ENCODE measurements at regions not wholly inside any gene's neighbourhood (a gene's known extent, or its start where the extent isn't known, plus 50 kb on each side); places are given as distances from the start of the nearest gene placed in this dataset.

DNA sequence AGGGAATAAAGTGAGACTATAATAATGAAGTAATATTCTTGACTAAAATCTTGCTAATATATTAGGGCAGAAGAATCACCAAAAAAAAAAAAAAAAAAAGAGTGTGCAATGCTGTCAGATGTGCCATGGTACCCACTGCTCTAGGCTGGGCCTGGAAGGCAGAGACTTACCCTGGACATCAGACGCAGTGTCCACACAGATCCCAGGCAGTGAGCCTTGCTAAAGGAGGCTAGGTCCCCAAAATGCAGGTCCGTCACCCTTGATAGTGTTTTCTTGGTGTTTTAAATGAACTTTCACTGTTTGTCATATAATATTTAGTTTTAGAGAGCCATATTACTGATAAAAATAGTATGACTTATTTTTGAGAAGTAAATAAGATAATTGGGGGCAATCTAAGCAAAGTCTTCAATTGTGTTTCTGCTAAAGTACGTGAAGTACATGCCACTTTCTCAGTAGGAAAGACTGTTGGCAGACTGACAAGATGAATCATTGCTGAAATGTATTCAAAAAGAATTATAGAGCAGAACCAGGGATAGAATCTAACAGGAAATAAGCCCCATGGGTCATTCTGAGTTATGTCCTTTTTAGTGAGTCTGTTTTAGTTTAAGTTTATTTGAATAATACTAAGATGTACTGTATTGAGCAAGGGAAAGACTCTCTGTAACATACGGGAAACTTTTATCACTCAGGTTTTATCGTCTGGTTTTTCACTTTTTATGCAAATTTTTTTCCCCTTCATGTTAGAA, 74.6 kb upstream of the PDC start:
- no peak for TF ChIP-seq EP300 (IDR thresholded peaks at IDR 0.05)
- TF ChIP-seq, protein P1, sequence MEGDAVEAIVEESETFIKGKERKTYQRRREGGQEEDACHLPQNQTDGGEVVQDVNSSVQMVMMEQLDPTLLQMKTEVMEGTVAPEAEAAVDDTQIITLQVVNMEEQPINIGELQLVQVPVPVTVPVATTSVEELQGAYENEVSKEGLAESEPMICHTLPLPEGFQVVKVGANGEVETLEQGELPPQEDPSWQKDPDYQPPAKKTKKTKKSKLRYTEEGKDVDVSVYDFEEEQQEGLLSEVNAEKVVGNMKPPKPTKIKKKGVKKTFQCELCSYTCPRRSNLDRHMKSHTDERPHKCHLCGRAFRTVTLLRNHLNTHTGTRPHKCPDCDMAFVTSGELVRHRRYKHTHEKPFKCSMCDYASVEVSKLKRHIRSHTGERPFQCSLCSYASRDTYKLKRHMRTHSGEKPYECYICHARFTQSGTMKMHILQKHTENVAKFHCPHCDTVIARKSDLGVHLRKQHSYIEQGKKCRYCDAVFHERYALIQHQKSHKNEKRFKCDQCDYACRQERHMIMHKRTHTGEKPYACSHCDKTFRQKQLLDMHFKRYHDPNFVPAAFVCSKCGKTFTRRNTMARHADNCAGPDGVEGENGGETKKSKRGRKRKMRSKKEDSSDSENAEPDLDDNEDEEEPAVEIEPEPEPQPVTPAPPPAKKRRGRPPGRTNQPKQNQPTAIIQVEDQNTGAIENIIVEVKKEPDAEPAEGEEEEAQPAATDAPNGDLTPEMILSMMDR (IDR thresholded peaks at IDR 0.05): no peak
- TF ChIP-seq POLR2A (IDR thresholded peaks at IDR 0.05): no peak
- no peak for TF ChIP-seq POLR2AphosphoS5 (IDR thresholded peaks at IDR 0.05)
- H3K27ac ChIP-seq: no peak overlapping the region
- no peaks in the 10 kb centered on the region for H3K36me3 ChIP-seq
- WGBS, 2 donors: 67% methylated on average over 5 of the region's 5 CpGs
- ATAC-seq (ENCODE audit: low FRiP score in 2 of 2) (peak in 1 of 2 donors; percentile 43), DNase-seq (no peak)
- H3K27me3 ChIP-seq: no peaks in the 10 kb centered on the region
- H3K4me3 ChIP-seq: no peak overlapping the region
- H3K9me3 ChIP-seq: no peaks in the 10 kb centered on the region
- peaks cover 2 to 20% (median 9%) of the 10 kb centered on the region in 4 donors for H3K4me1 ChIP-seq

DNA sequence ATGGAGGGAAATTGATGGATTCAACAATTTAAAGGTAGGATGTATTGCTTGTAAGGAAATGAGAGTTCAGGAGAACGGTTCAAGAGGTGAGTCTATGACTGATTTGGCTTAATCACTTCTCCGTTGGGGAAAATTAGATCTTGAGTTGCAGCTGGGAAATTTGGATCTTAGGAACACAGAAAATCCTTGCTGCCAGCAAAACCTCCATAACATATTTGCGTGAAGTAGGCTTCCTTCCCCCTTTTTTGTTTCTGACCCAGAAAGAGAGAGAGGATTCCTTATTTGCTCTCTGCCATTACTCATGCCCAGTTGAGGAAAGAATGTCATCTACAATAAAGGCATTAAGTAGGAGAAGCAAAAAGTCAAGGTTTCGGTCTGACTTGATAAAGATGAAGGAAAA, 73.5 kb upstream of the PDC start:
- WGBS, 2 donors: 77 to 82% methylated on average over 4 of the region's 4 CpGs
- Histone ChIP-seq H3K36me3 (no peaks in the 10 kb centered on the region), H3K27ac (no peak overlapping the region), H3K9me3 (no peaks in the 10 kb centered on the region), H3K4me3 (no peak overlapping the region), H3K4me1 (peaks cover 2 to 20% (median 9%) of the 10 kb centered on the region in 4 donors), H3K27me3 (no peaks in the 10 kb centered on the region)
- no peak for DNase-seq
- ATAC-seq (ENCODE audit: low FRiP score in 2 of 2): no peak
- TF ChIP-seq POLR2AphosphoS5 (IDR thresholded peaks at IDR 0.05) (no peak), EP300 (IDR thresholded peaks at IDR 0.05) (no peak), POLR2A (IDR thresholded peaks at IDR 0.05) (no peak)
- TF ChIP-seq, protein P1 (IDR thresholded peaks at IDR 0.05): no peak

DNA sequence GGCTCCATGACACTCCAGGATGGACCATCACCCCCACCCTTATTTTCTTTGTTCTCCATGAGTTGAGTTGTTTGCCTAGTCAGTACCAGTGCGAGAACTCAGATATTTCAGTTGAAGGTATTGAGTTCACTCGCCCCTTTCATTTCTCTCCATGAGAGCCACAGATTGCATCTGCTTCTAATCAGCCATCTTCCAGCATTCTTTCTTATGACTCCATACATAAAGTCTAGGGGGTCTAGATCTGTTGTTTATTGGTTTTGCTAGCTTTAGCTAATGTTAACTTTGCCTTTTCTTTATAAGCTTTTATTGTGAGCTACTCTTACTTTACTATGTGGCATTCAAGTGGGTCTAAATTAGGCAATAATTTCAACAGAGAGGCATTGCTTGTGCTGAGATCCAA, 71.6 kb upstream of the PDC start:
- no peak for DNase-seq
- ATAC-seq (ENCODE audit: low FRiP score in 2 of 2): no peak
- H3K4me3 ChIP-seq: no peak overlapping the region
- TF ChIP-seq POLR2AphosphoS5 (IDR thresholded peaks at IDR 0.05): no peak
- no peak for TF ChIP-seq POLR2A (IDR thresholded peaks at IDR 0.05)
- TF ChIP-seq, protein P1 (IDR thresholded peaks at IDR 0.05): no peak
- no peak for TF ChIP-seq EP300 (IDR thresholded peaks at IDR 0.05)
- H3K4me1 ChIP-seq: peaks cover 2 to 20% (median 9%) of the 10 kb centered on the region in 4 donors
- no peak overlapping the region for H3K27ac ChIP-seq
- no peaks in the 10 kb centered on the region for H3K27me3 ChIP-seq
- 82 to 90% methylated on average over 2 of the region's 2 CpGs for WGBS, 2 donors
- no peaks in the 10 kb centered on the region for H3K9me3 ChIP-seq
- H3K36me3 ChIP-seq: no peaks in the 10 kb centered on the region

DNA sequence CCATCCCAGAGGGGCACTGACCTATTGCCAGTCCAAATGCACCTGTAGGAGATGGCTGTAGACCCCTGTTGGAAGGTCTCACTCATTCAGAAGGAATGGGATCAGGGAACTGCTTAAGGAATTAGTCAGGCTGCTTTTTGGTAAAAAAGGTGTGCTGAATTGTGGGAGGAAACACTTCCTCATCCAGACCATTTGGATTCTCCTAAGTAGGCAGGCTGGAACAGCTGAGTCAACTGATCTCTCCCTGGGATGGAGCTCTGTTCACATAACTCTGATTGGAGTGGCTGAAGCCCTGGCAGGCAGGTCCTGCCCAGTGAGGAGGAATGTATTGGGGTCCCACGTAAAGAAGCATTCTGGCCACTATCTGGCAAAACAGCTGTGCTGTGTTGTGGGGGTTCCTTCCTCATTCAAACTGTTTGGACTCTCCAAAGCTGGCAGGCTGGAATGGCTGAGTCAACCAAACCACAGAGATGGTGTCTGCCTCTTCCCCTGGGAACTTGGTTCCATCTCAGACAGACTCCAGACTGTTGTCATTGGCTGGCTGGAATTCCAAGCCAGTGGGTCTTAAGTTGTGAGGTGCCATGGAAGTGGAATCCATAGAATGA, 70.7 kb upstream of the PDC start:
- no peaks in the 10 kb centered on the region for H3K27me3 ChIP-seq
- WGBS, 2 donors: 54% methylated on average over 1 of the region's 1 CpG; no CpG with 5 or more reads in 1 of the 2 donors
- no peak for ATAC-seq (ENCODE audit: low FRiP score in 2 of 2)

More for the DNA sequence above, 70.7 kb upstream of the PDC start:
- no peak overlapping the region for H3K4me3 ChIP-seq
- H3K4me1 ChIP-seq: peaks cover 2 to 20% (median 9%) of the 10 kb centered on the region in 4 donors
- H3K9me3 ChIP-seq: no peaks in the 10 kb centered on the region
- H3K36me3 ChIP-seq: no peaks in the 10 kb centered on the region
- H3K27ac ChIP-seq: no peak overlapping the region
- TF ChIP-seq POLR2AphosphoS5 (IDR thresholded peaks at IDR 0.05): no peak
- TF ChIP-seq, protein P1 (IDR thresholded peaks at IDR 0.05): no peak
- TF ChIP-seq EP300 (IDR thresholded peaks at IDR 0.05): no peak
- TF ChIP-seq POLR2A (IDR thresholded peaks at IDR 0.05): no peak
- no peak for DNase-seq

Measured in upper lobe of left lung (tissue), 6 donors.